ENCODE measurements at regions not wholly inside any gene's neighbourhood (a gene's known extent, or its start where the extent isn't known, plus 50 kb on each side); places are given as distances from the start of the nearest gene placed in this dataset.

- TF ChIP-seq CBX1 (IDR thresholded peaks at IDR 0.05; ENCODE audit: low read depth) (no peak), FOS (IDR thresholded peaks at IDR 0.05; ENCODE audit: extremely low read depth, insufficient read length) (no peak), ZNF24 (IDR thresholded peaks at IDR 0.05) (no peak; the same call in 1 of the 2 replicates), ZNF431 (CRISPR knock-in tag; IDR thresholded peaks at IDR 0.05) (no peak), ZBTB5 (IDR thresholded peaks at IDR 0.05) (no peak), USF1 (CRISPR knock-in tag; IDR thresholded peaks at IDR 0.05) (no peak), HLTF (IDR thresholded peaks at IDR 0.05) (no peak), PTTG1 (tag; IDR thresholded peaks at IDR 0.05; ENCODE audit: low read depth) (no peak), XRCC5 (IDR thresholded peaks at IDR 0.05; ENCODE audit: low read depth, low read length) (no peak), KLF10 (CRISPR knock-in tag; IDR thresholded peaks at IDR 0.05) (no peak), E2F6 (IDR thresholded peaks at IDR 0.05; ENCODE audit: borderline replicate concordance in 1 of 2, extremely low read depth in 1 of 2, insufficient read depth in 1 of 2, insufficient read length in 1 of 2, low read depth in 1 of 2, low read length in 1 of 2, poor library complexity in 1 of 2, severe bottlenecking in 1 of 2) (peak; percentile 68 to 75), AFF4 (CRISPR knock-in tag; IDR thresholded peaks at IDR 0.05) (no peak), SMARCC2 (IDR thresholded peaks at IDR 0.05; ENCODE audit: low read depth) (peak; percentile 86), EGR1 (conservative IDR thresholded peaks at IDR 0.05) (no peak), PREB (CRISPR knock-in tag; IDR thresholded peaks at IDR 0.05) (no peak)
Measured at GRCh38 chr10:118482393-118483331, 112.8 kb downstream of the PRLHR start (continued).

All from K562 (cell line).